ENCODE measurements at regions not wholly inside any gene's neighbourhood (a gene's known extent, or its start where the extent isn't known, plus 50 kb on each side); places are given as distances from the start of the nearest gene placed in this dataset.

DNA sequence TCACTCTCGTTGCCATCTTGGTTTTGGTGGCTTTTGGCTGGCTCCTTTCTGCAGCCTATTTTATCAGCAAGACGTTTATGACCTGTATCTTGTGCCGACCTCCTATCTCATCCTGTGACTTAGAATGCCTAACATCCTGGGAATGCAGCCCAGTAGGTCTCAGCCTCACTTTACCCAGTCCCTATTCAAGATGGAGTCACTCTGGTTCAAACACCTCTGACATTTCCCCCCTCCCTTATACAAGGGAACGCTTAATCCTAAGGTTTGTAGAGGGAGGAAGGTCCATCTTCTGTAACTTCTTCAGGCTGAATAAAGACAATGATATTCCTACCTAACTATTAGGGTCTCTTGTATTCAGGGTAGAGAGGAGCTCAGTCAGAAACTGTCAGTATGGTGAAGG is 79.3 kb upstream of the SPANXB1 start:
- TF ChIP-seq, protein P1, sequence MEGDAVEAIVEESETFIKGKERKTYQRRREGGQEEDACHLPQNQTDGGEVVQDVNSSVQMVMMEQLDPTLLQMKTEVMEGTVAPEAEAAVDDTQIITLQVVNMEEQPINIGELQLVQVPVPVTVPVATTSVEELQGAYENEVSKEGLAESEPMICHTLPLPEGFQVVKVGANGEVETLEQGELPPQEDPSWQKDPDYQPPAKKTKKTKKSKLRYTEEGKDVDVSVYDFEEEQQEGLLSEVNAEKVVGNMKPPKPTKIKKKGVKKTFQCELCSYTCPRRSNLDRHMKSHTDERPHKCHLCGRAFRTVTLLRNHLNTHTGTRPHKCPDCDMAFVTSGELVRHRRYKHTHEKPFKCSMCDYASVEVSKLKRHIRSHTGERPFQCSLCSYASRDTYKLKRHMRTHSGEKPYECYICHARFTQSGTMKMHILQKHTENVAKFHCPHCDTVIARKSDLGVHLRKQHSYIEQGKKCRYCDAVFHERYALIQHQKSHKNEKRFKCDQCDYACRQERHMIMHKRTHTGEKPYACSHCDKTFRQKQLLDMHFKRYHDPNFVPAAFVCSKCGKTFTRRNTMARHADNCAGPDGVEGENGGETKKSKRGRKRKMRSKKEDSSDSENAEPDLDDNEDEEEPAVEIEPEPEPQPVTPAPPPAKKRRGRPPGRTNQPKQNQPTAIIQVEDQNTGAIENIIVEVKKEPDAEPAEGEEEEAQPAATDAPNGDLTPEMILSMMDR (IDR thresholded peaks at IDR 0.05) = no peak
- no peak for TF ChIP-seq POLR2A (IDR thresholded peaks at IDR 0.05)
